ENCODE measurements at regions not wholly inside any gene's neighbourhood (a gene's known extent, or its start where the extent isn't known, plus 50 kb on each side); places are given as distances from the start of the nearest gene placed in this dataset.

DNA sequence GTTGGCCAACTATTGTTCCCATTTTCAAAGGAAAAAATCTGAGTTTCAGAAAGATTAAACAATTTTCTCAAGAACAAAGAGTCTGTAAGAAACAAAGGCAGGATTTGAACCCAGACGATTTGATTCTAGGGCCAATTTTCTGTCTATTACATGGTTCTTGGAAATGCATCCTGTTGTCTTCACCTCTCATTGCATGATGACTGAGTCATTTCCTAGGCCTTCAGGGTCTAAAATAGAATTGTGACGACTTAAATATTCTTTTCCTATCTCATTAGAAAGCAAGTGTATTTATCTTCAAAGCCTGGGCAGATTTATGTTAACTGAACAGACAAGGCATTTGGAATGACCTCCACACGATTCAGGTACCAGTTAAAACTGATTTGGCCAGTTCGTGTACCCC is 512.9 kb downstream of the NTRK2 start:
- no peak for TF ChIP-seq YY1 (IDR thresholded peaks at IDR 0.05; ENCODE audit: insufficient read depth, insufficient read length)
- no peak for TF ChIP-seq ZNF274 (IDR thresholded peaks at IDR 0.05; ENCODE audit: low read depth, low read length)
- no peak for TF ChIP-seq SUZ12 (IDR thresholded peaks at IDR 0.05; ENCODE audit: extremely low read depth, insufficient read depth, insufficient read length)

All from NT2/D1 (cell line).